ENCODE measurements at regions not wholly inside any gene's neighbourhood (a gene's known extent, or its start where the extent isn't known, plus 50 kb on each side); places are given as distances from the start of the nearest gene placed in this dataset.

GRCh38 chr10:130869179-130869841 lies 442.2 kb downstream of the TCERG1L start:
- Histone ChIP-seq H3K4me3 (no peak overlapping the region), H3K9me3 (peaks cover 0 to 4% (median 0%) of the 10 kb centered on the region in 8 donors), H3K27me3 (replicated peaks in 1 of 7) (peaks cover 0 to 7% (median 0%) of the 10 kb centered on the region in 7 donors), H3K36me3 (no peaks in the 10 kb centered on the region), H3K27ac (no peak overlapping the region), H3K4me1 (no peaks in the 10 kb centered on the region)
- intact Hi-C loops (cut with DNase I; ENCODE audit: low total_unique reads) = no loop called here
- TF ChIP-seq POLR2AphosphoS5 (IDR thresholded peaks at IDR 0.05) = no peak
- no peak for DNase-seq
- WGBS, 5 donors = 43 to 57% (median 51%) methylated on average over 11 of the region's 11 CpGs

- no peak for DNase-seq
- Histone ChIP-seq H3K27ac (no peak overlapping the region), H3K9me3 (peaks cover 0 to 4% (median 0%) of the 10 kb centered on the region in 8 donors), H3K27me3 (replicated peaks in 1 of 7) (peaks cover 0 to 7% (median 0%) of the 10 kb centered on the region in 7 donors), H3K4me3 (no peak overlapping the region), H3K36me3 (no peaks in the 10 kb centered on the region), H3K4me1 (no peaks in the 10 kb centered on the region)
- TF ChIP-seq POLR2AphosphoS5 (IDR thresholded peaks at IDR 0.05) = no peak
- no peak for TF ChIP-seq POLR2A (IDR thresholded peaks at IDR 0.05)
- TF ChIP-seq CTCF (IDR thresholded peaks at IDR 0.05 in 8 of 11, conservative IDR thresholded peaks at IDR 0.05 in 3 of 11) = no peak
- WGBS, 5 donors = 0 to 48% (median 3%) methylated on average over 1 of the region's 1 CpG
- intact Hi-C loops (cut with DNase I; ENCODE audit: low total_unique reads) = no loop called here
These were observed 440.1 kb downstream of the TCERG1L start for GRCh38 chr10:130871406-130871805.

GRCh38 chr10:130873636-130874035 lies 437.9 kb downstream of the TCERG1L start:
- H3K4me1 ChIP-seq = no peaks in the 10 kb centered on the region
- H3K9me3 ChIP-seq = peaks cover 0 to 4% (median 0%) of the 10 kb centered on the region in 8 donors
- TF ChIP-seq POLR2AphosphoS5 (IDR thresholded peaks at IDR 0.05) (no peak), CTCF (IDR thresholded peaks at IDR 0.05 in 8 of 11, conservative IDR thresholded peaks at IDR 0.05 in 3 of 11) (no peak), POLR2A (IDR thresholded peaks at IDR 0.05) (no peak)
- H3K27ac ChIP-seq = no peak overlapping the region
- no peak overlapping the region for H3K4me3 ChIP-seq
- no peaks in the 10 kb centered on the region for H3K36me3 ChIP-seq
- intact Hi-C loops (cut with DNase I; ENCODE audit: low total_unique reads) = no loop called here
- no peak for DNase-seq
- no peaks in the 10 kb centered on the region for H3K27me3 ChIP-seq (replicated peaks in 1 of 7)
- 64 to 93% (median 92%) methylated on average over 1 of the region's 1 CpG for WGBS, 5 donors

- no peaks in the 10 kb centered on the region for H3K4me1 ChIP-seq
- no peaks in the 10 kb centered on the region for H3K36me3 ChIP-seq
- no peak for DNase-seq
- no peak overlapping the region for H3K27ac ChIP-seq
- peaks cover 0 to 3% (median 0%) of the 10 kb centered on the region in 7 donors for H3K27me3 ChIP-seq (replicated peaks in 1 of 7)
- H3K4me3 ChIP-seq = no peak overlapping the region
- intact Hi-C loops (cut with DNase I; ENCODE audit: low total_unique reads) = no loop called here
- no peak for TF ChIP-seq POLR2A (IDR thresholded peaks at IDR 0.05)
- no peak for TF ChIP-seq POLR2AphosphoS5 (IDR thresholded peaks at IDR 0.05)
- TF ChIP-seq CTCF (IDR thresholded peaks at IDR 0.05 in 8 of 11, conservative IDR thresholded peaks at IDR 0.05 in 3 of 11) = no peak
- WGBS, 5 donors = 30 to 65% (median 60%) methylated on average over 2 of the region's 2 CpGs
- peaks cover 0 to 4% (median 0%) of the 10 kb centered on the region in 8 donors for H3K9me3 ChIP-seq
These were observed 436.4 kb downstream of the TCERG1L start for GRCh38 chr10:130875116-130875515.
